Choroid plexus epithelial cell (primary cell): ENCODE measurements at regions not wholly inside any gene's neighbourhood (a gene's known extent, or its start where the extent isn't known, plus 50 kb on each side); places are given as distances from the start of the nearest gene placed in this dataset.
"Not testable (repeated sequence)": the region's sequence is repeated elsewhere in the genome, so short reads cannot be mapped to it uniquely, and the experiment has no call there.

Experiments
- DNase-seq: peaks from one replicate; pipeline ENCODE4 v3.0.0-alpha.2; 2010; ENCODE audit warnings: low read depth
- H3K4me3 ChIP-seq: 2 replicates; pipeline ENCODE4 v1.5.1; 2011; ENCODE audit warnings: low read depth, mild to moderate bottlenecking, control low read depth, low read length, moderate library complexity
- TF ChIP-seq, protein P1 (sequence below): conservative IDR thresholded peaks from 2 replicates; pipeline ENCODE4 v1.5.1; 2011; ENCODE audit warnings: low read depth, mild to moderate bottlenecking, control low read depth, inconsistent platforms, low read length, moderate library complexity

DNA sequence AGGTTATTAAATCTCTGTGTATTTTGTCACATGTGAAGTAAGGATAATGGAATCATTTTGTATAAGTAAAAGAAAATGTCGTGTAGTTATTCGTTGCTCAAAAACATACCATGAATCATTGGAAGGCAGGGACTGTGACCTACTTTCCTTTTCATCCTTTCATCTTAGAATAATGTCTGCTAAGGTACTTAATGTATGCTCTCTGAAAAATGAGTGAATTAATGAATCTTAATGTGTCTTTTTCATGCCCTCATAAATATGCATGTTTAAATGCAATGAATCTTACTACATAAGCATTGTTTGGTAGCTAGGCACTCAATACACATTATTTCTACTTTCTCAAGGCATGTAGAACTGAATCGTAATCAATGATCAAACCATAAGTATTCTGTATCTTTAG is 343.9 kb downstream of the MAGEB5 start:
- no peak for DNase-seq
- H3K4me3 ChIP-seq = no peak overlapping the region
- TF ChIP-seq, protein P1, sequence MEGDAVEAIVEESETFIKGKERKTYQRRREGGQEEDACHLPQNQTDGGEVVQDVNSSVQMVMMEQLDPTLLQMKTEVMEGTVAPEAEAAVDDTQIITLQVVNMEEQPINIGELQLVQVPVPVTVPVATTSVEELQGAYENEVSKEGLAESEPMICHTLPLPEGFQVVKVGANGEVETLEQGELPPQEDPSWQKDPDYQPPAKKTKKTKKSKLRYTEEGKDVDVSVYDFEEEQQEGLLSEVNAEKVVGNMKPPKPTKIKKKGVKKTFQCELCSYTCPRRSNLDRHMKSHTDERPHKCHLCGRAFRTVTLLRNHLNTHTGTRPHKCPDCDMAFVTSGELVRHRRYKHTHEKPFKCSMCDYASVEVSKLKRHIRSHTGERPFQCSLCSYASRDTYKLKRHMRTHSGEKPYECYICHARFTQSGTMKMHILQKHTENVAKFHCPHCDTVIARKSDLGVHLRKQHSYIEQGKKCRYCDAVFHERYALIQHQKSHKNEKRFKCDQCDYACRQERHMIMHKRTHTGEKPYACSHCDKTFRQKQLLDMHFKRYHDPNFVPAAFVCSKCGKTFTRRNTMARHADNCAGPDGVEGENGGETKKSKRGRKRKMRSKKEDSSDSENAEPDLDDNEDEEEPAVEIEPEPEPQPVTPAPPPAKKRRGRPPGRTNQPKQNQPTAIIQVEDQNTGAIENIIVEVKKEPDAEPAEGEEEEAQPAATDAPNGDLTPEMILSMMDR = no peak

DNA sequence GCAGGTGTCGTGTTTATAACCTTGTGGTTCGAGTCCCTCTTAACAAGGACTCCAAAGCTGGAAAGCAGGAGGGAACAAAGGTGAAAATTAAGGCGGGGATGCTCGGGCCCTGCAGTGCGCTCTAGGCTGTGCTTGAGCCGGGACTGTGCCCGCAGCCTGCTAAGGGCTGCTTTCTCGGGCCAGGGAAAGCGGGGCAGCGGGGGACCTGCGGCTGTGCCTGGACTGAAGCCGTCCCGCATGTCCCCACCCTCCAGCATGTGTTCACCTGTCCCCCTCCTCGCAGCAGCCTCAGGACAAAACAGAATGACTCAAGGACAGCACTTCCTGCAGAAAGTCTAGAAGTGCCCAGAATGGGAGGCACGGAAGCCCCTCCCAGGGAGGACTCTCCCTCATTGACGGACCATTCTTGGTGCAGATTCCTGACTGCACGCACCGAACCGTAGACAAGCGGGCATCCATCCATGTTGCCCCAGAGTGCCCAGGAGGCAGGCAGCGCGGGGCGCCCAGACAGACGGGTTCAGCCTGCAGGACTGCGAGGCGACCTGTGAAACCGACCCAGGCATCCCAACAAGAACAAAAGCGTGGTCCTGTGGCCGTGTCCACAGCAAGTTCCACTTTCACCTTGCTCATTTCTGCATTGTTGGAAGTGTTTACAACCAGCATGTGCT is 342.9 kb downstream of the MAGEB5 start:
- no peak overlapping the region for H3K4me3 ChIP-seq
- TF ChIP-seq, protein P1 = no peak
- no peak for DNase-seq

DNA sequence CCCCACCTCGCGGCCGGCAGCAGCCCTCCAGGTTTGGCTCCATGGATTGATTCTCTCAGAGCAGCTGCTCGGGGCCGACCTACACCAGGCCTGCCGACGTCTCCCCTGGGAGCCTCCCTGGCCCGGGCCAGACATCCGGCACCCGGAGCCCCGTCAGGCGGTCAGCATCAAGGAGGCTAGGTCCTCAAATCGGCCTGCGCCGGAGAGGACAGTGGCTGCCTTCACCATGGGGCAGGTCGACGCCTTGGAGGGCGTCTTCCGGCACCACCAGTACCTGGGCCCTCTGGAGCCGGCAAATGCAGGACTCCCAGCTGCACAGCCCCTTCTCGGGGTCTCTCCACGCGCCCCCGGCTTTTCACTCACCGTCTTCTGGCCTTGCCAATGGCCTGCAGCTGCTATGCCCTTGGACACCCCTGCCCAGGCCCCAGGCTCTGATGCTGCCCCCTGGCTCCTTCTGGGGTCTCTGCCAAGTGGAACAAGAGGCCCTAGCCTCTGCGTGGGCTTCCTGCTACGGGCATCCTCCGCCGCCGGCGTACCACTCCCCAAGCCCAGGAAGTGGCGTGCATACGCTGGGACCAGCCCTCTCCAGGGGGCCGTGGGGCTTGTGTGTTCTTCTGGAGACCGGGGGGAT is 341.8 kb downstream of the MAGEB5 start:
- TF ChIP-seq, protein P1 = no peak
- H3K4me3 ChIP-seq = no peak overlapping the region
- no peak for DNase-seq

DNA sequence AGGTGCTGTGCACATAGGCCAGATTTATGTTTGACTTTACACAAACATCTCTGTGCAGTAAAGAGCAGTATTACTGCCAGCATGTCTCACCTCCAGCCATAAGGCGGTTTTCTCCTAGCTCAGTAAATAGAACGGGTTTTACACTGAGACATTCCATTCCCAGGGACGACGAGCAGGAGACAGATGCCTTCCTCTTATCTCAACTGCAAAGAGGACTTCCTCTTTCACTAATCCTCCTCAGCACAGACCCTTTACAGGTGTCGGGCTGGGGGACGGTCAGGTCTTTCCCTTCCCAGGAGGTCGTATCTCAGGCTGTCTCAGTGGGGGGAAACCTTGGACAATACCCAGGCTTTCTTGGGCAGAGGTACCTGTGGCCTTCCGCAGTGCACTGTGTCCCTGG is 309.8 kb downstream of the MAGEB5 start:
- not testable (repeated sequence) for H3K4me3 ChIP-seq, DNase-seq

DNA sequence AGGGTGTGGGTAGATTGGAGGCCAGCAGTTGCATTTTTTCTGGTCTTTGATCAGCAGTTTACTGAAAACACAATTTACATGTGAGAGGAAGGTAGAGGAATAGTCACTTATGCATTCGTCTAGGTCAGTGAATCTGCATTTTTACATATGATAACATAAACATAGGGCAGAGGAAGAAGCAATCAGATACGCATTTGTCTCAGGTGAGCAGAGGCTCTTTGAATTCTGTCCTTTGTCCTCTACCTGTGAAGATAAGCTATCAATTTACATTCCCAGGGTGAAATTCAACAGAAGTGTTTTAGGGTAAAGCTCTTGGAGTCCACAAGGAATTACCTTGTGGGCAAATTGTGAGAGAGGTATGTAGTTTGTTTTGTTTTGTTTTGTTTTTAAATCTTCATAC is 306.5 kb downstream of the MAGEB5 start:
- H3K4me3 ChIP-seq = no peak overlapping the region
- no peak for DNase-seq
- TF ChIP-seq, protein P1 = no peak

DNA sequence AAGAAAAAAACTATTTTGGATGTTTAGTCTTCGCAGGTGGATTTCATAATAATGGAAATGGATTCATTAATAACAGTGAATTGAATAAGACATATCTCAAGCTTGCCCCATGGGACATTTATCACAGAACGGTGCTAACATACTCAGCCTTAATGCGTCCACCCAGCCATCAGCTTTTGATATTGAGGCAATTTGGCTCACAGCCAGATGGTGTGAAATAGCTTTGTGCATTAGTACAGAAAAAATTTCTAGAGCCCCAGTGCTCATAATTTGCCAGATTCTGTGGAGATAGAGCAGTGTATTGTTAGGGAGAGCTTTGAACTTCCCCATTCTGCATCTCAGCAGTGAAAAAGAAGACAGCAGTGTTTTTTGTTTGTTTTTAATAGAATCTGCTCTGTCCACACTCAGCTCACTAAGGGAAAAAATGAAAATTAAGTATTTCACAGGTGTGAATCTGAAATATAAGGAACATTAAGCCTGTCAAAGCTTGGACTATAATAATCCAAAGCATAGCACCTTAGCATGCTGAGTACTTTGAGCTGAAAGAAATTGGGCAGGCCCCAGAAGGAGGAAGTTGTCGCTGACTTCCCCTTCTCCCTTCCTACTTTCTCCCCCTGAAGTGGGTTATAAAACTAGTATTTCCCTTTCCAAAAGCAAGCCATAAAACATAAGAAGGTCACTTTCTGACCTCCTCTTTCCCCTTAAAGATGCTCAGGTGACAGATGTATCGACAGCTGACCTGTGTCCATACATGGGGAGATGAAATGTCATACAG is 295.8 kb downstream of the MAGEB5 start:
- TF ChIP-seq, protein P1 = no peak
- DNase-seq = no peak
- H3K4me3 ChIP-seq = no peak overlapping the region

DNA sequence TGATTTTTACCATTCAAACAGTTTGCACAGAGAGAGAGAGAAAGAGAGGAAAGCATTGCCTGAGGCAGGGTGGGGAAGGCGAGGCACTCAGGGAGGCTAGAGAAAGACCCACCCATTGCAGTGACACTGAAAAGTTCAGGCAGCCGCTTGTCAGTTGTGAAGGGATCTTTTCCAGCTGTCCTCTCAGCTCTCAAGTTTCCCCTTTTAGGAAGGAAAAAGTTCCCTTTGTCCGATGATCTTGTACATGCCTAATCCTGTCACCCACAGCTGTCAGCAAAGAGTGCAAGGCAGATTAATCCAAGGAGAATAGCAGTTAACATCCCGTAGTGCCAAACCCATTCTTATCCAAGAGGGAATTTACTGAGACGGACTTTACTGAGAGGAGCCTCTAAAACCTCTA is 255.0 kb downstream of the MAGEB5 start:
- no peak overlapping the region for H3K4me3 ChIP-seq
- DNase-seq = no peak
- TF ChIP-seq, protein P1 = no peak
